ENCODE measurements at regions not wholly inside any gene's neighbourhood (a gene's known extent, or its start where the extent isn't known, plus 50 kb on each side); places are given as distances from the start of the nearest gene placed in this dataset.

- no peak overlapping the region for H2BK15ac ChIP-seq (ENCODE audit: low read depth, low read length)
- ChIA-PET CTCF (no interaction called here), POLR2A (ENCODE audit: unreplicated experiment) (no interaction called here)
- H3K27ac ChIP-seq (ENCODE audit: insufficient read depth, low read length), result no peak overlapping the region
- no peaks in the 10 kb centered on the region for H3K9me3 ChIP-seq (ENCODE audit: control insufficient read depth, insufficient read depth, low read length)
- intact Hi-C loops (cut with micrococcal nuclease), result no loop called here
- no CpG with 5 or more reads among the region's 10 CpGs for WGBS, 2 experiments (ENCODE audit: extremely low coverage in 2 of 2, insufficient read length in 1 of 2)
- ATAC-seq (ENCODE audit: low read depth) (no peak), DNase-seq (no peak)
- H4K20me1 ChIP-seq (ENCODE audit: insufficient read depth, low read length), result no peaks in the 10 kb centered on the region
- no peak overlapping the region for H2BK120ac ChIP-seq (ENCODE audit: low read depth, low read length)
- no peak for TF ChIP-seq POLR2A (IDR thresholded peaks at IDR 0.05; ENCODE audit: low read depth, low read length)
- TF ChIP-seq MAZ (IDR thresholded peaks at IDR 0.05; ENCODE audit: borderline replicate concordance, low read depth, low read length), result no peak
- TF ChIP-seq, protein P1, sequence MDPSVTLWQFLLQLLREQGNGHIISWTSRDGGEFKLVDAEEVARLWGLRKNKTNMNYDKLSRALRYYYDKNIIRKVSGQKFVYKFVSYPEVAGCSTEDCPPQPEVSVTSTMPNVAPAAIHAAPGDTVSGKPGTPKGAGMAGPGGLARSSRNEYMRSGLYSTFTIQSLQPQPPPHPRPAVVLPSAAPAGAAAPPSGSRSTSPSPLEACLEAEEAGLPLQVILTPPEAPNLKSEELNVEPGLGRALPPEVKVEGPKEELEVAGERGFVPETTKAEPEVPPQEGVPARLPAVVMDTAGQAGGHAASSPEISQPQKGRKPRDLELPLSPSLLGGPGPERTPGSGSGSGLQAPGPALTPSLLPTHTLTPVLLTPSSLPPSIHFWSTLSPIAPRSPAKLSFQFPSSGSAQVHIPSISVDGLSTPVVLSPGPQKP (IDR thresholded peaks at IDR 0.05; ENCODE audit: borderline replicate concordance, low read depth, low read length), result no peak
- TF ChIP-seq, protein P2, sequence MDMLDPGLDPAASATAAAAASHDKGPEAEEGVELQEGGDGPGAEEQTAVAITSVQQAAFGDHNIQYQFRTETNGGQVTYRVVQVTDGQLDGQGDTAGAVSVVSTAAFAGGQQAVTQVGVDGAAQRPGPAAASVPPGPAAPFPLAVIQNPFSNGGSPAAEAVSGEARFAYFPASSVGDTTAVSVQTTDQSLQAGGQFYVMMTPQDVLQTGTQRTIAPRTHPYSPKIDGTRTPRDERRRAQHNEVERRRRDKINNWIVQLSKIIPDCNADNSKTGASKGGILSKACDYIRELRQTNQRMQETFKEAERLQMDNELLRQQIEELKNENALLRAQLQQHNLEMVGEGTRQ (IDR thresholded peaks at IDR 0.05; ENCODE audit: low read depth, low read length), result no peak
- no peak for TF ChIP-seq RFX5 (IDR thresholded peaks at IDR 0.05; ENCODE audit: low read depth, low read length)
- TF ChIP-seq RAD21 (IDR thresholded peaks at IDR 0.05; ENCODE audit: low read length), result no peak
- TF ChIP-seq, protein P3, sequence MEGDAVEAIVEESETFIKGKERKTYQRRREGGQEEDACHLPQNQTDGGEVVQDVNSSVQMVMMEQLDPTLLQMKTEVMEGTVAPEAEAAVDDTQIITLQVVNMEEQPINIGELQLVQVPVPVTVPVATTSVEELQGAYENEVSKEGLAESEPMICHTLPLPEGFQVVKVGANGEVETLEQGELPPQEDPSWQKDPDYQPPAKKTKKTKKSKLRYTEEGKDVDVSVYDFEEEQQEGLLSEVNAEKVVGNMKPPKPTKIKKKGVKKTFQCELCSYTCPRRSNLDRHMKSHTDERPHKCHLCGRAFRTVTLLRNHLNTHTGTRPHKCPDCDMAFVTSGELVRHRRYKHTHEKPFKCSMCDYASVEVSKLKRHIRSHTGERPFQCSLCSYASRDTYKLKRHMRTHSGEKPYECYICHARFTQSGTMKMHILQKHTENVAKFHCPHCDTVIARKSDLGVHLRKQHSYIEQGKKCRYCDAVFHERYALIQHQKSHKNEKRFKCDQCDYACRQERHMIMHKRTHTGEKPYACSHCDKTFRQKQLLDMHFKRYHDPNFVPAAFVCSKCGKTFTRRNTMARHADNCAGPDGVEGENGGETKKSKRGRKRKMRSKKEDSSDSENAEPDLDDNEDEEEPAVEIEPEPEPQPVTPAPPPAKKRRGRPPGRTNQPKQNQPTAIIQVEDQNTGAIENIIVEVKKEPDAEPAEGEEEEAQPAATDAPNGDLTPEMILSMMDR (conservative IDR thresholded peaks at IDR 0.05; ENCODE audit: low read depth, low read length), result no peak
- TF ChIP-seq FOS (IDR thresholded peaks at IDR 0.05; ENCODE audit: low read depth, low read length), result no peak
- no peak for TF ChIP-seq RCOR1 (IDR thresholded peaks at IDR 0.05; ENCODE audit: insufficient replicate concordance, low read length)
- TF ChIP-seq MXI1 (IDR thresholded peaks at IDR 0.05; ENCODE audit: borderline replicate concordance, low read depth, low read length), result no peak
- TF ChIP-seq BHLHE40 (IDR thresholded peaks at IDR 0.05; ENCODE audit: low read depth, low read length), result no peak
- TF ChIP-seq CHD1 (IDR thresholded peaks at IDR 0.05; ENCODE audit: low read depth, low read length), result no peak
- no peak for TF ChIP-seq SMC3 (IDR thresholded peaks at IDR 0.05; ENCODE audit: low read depth, low read length)
- TF ChIP-seq NFE2L2 (IDR thresholded peaks at IDR 0.05; ENCODE audit: low read depth, low read length), result no peak
- no peaks in the 10 kb centered on the region for H3K9me1 ChIP-seq (ENCODE audit: insufficient read depth, low read length)
- no peak overlapping the region for H2AFZ ChIP-seq (replicated peaks; ENCODE audit: low read length, poor library complexity)
- H3K4me2 ChIP-seq (ENCODE audit: low read depth, low read length), result no peak overlapping the region
- no peak overlapping the region for H3K4ac ChIP-seq (ENCODE audit: low read depth, low read length)
- no peak overlapping the region for H2AK9ac ChIP-seq (replicated peaks; ENCODE audit: low read depth, low read length, poor library complexity)
- H4K5ac ChIP-seq (ENCODE audit: low read depth, low read length), result no peak overlapping the region
- H3K14ac ChIP-seq (replicated peaks; ENCODE audit: low read depth, low read length), result no peak overlapping the region
- no peaks in the 10 kb centered on the region for H3K36me3 ChIP-seq (ENCODE audit: control insufficient read depth, insufficient read depth, low read length)
- no TSS peak for BruUV-seq (replicated peaks)
- H2BK20ac ChIP-seq (ENCODE audit: low read depth, low read length), result no peak overlapping the region
- H3K79me1 ChIP-seq (ENCODE audit: low read depth in 1 of 2, low read length in 2 of 2), result no peaks in the 10 kb centered on the region
- H3K23ac ChIP-seq (ENCODE audit: low read depth, low read length), result no peak overlapping the region
- H3K27me3 ChIP-seq (ENCODE audit: control insufficient read depth, insufficient read depth, low read length), result peaks cover 20% of the 10 kb centered on the region
- no peak overlapping the region for H3K9ac ChIP-seq (ENCODE audit: low read depth, low read length)
- H4K8ac ChIP-seq (ENCODE audit: low read depth in 2 of 2, low read length in 2 of 2), result no peak overlapping the region
- no peak overlapping the region for H2AK5ac ChIP-seq (ENCODE audit: low read depth, low read length)
- no peaks in the 10 kb centered on the region for H3K4me1 ChIP-seq (ENCODE audit: control insufficient read depth, insufficient read depth, low read length)
- H3K4me3 ChIP-seq (ENCODE audit: insufficient read depth, low read depth, low read length), result no peak overlapping the region
- no peak overlapping the region for H2BK5ac ChIP-seq (ENCODE audit: low read depth, low read length, poor library complexity, severe bottlenecking)
- H3K18ac ChIP-seq (ENCODE audit: low read depth, low read length), result no peak overlapping the region
- no peak overlapping the region for H3K56ac ChIP-seq (ENCODE audit: extremely low read depth, insufficient read depth, low read length)
- no peak overlapping the region for H4K91ac ChIP-seq (ENCODE audit: insufficient read depth, low read depth, low read length)
- dilution Hi-C loops (cut with HindIII; ENCODE audit: low sequenced_read_pairs, unreplicated experiment), result no loop called here
- in situ Hi-C loops (cut with MboI; ENCODE audit: low sequenced_read_pairs), result no loop called here
Measured at GRCh38 chr2:105176429-105176828, 65.1 kb upstream of the GPR45 start.
